ENCODE measurements at regions not wholly inside any gene's neighbourhood (a gene's known extent, or its start where the extent isn't known, plus 50 kb on each side); places are given as distances from the start of the nearest gene placed in this dataset.

DNA sequence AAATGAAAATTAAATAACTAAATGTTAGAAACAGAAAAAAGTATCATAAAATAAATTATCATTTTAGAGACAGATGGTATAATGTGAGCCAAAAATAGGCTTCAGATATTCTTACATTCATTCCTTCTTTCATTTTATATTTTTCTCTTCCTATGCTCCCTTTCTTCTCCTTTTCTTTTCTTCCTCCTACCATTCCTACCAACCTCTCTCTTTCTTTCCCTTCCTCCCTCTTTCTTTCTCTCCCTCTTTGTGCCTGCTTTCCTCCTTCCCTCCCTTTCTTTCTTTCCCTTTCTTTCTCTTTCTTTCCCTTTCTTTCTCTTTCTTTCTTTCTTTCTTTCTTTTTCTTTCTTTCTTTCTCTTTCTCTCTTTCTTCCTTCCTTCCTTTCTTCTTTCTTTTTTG lies 275.6 kb upstream of the ELAC2 start:
- no peaks in the 10 kb centered on the region for H3K79me2 ChIP-seq (ENCODE audit: control insufficient read depth in 1 of 2, insufficient read depth in 2 of 2, low read length in 2 of 2)
- H2BK15ac ChIP-seq (ENCODE audit: low read length), result no peak overlapping the region
- H2BK120ac ChIP-seq (replicated peaks; ENCODE audit: low read depth, low read length), result no peak overlapping the region
- H2BK5ac ChIP-seq (ENCODE audit: low read depth, low read length), result no peak overlapping the region
- H4K20me1 ChIP-seq (replicated peaks in 1 of 2; ENCODE audit: control insufficient read depth in 1 of 2, insufficient read depth in 2 of 2, low read length in 2 of 2), result no peaks in the 10 kb centered on the region
- TF ChIP-seq BACH1 (IDR thresholded peaks at IDR 0.05; ENCODE audit: low read length) (no peak), ASH2L (IDR thresholded peaks at IDR 0.05; ENCODE audit: low read length) (no peak), CHD2 (IDR thresholded peaks at IDR 0.05; ENCODE audit: low read length) (no peak), RFX5 (IDR thresholded peaks at IDR 0.05; ENCODE audit: borderline replicate concordance, low read depth, low read length) (no peak), EZH2 (IDR thresholded peaks at IDR 0.05; ENCODE audit: low read depth, low read length, severe bottlenecking) (no peak), JUN (IDR thresholded peaks at IDR 0.05; ENCODE audit: low read depth, low read length) (no peak), YY1 (IDR thresholded peaks at IDR 0.05; ENCODE audit: low read depth, low read length) (no peak), CTCF (IDR thresholded peaks at IDR 0.05; ENCODE audit: control extremely low read depth in 1 of 3, insufficient read depth in 1 of 3, low read depth in 1 of 3, low read length in 3 of 3) (no peak), HDAC2 (IDR thresholded peaks at IDR 0.05; ENCODE audit: borderline replicate concordance in 1 of 2, low read depth in 2 of 2, low read length in 2 of 2) (no peak), KDM1A (IDR thresholded peaks at IDR 0.05; ENCODE audit: borderline replicate concordance, low read length) (no peak), E2F6 (IDR thresholded peaks at IDR 0.05) (no peak), GTF2F1 (IDR thresholded peaks at IDR 0.05; ENCODE audit: borderline replicate concordance, low read depth, low read length) (no peak), RBBP5 (IDR thresholded peaks at IDR 0.05; ENCODE audit: borderline replicate concordance, low read depth, low read length) (no peak)
- no peaks in the 10 kb centered on the region for H3K4me1 ChIP-seq (replicated peaks in 1 of 4; ENCODE audit: control insufficient read depth in 3 of 4, insufficient read depth in 4 of 4, low read length in 3 of 4)
- ChIA-PET POLR2A (ENCODE audit: partially characterized antibody) (no interaction called here), CTCF (ENCODE audit: partially characterized antibody) (no interaction called here)
- H2AK5ac ChIP-seq (ENCODE audit: low read depth, low read length), result no peak overlapping the region
- no peak overlapping the region for H2AFZ ChIP-seq (ENCODE audit: low read length)
- FAIRE-seq (no peak), DNase-seq (ENCODE audit: low read depth in 1 of 2, low spot score in 2 of 2) (no peak)
- no peak overlapping the region for H3K23ac ChIP-seq (ENCODE audit: insufficient read length)
- no peak overlapping the region for H2BK12ac ChIP-seq (ENCODE audit: low read depth, low read length)
- H3K79me1 ChIP-seq (ENCODE audit: low read depth, low read length), result no peaks in the 10 kb centered on the region
- no peak overlapping the region for H3K56ac ChIP-seq (replicated peaks; ENCODE audit: insufficient read length, low read depth, low read length)
- no peak overlapping the region for H3K4ac ChIP-seq (replicated peaks; ENCODE audit: insufficient read length, low read depth, low read length)
- no peaks in the 10 kb centered on the region for H3K36me3 ChIP-seq (ENCODE audit: control insufficient read depth in 2 of 4, insufficient read depth in 4 of 4, low read length in 3 of 4)
- no peaks in the 10 kb centered on the region for H3K23me2 ChIP-seq (ENCODE audit: low read depth, low read length)
- H3K4me2 ChIP-seq (ENCODE audit: insufficient read depth in 1 of 2, low read depth in 2 of 2, low read length in 2 of 2), result no peak overlapping the region
- no peak overlapping the region for H3K27ac ChIP-seq (ENCODE audit: low read depth, low read length)
- H4K8ac ChIP-seq (ENCODE audit: extremely low read depth, insufficient read depth, low read length), result no peak overlapping the region
- no peak overlapping the region for H3K4me3 ChIP-seq (ENCODE audit: extremely low read depth in 1 of 4, insufficient read depth in 2 of 4, low read depth in 3 of 4, low read length in 4 of 4)
- H4K91ac ChIP-seq (replicated peaks; ENCODE audit: insufficient read length, low read length), result no peak overlapping the region
- H3K9me3 ChIP-seq (ENCODE audit: insufficient read depth in 2 of 2, low read depth in 1 of 2, low read length in 1 of 2), result no peaks in the 10 kb centered on the region
- H3K14ac ChIP-seq (ENCODE audit: insufficient read length), result no peak overlapping the region
- no peak overlapping the region for H3K9ac ChIP-seq (replicated peaks in 1 of 4; ENCODE audit: extremely low read depth in 1 of 4, low read depth in 3 of 4, low read length in 3 of 4)
- H2BK20ac ChIP-seq (ENCODE audit: low read length), result no peak overlapping the region
- H3K18ac ChIP-seq (ENCODE audit: extremely low read depth, low read length), result no peak overlapping the region
- H4K5ac ChIP-seq (ENCODE audit: insufficient read length, low read depth, low read length), result no peak overlapping the region
- H3K27me3 ChIP-seq (replicated peaks in 1 of 4; ENCODE audit: control insufficient read depth in 3 of 4, extremely low read depth in 1 of 4, insufficient read depth in 3 of 4, low read length in 3 of 4), result no peaks in the 10 kb centered on the region
